ENCODE measurements at regions not wholly inside any gene's neighbourhood (a gene's known extent, or its start where the extent isn't known, plus 50 kb on each side); places are given as distances from the start of the nearest gene placed in this dataset.

GRCh38 chr13:85652491-85652890 lies 146.7 kb downstream of the SLITRK6 start:
- H3K4me3 ChIP-seq (ENCODE audit: low read length, poor library complexity, severe bottlenecking), result no peak overlapping the region
- TF ChIP-seq CTCF (conservative IDR thresholded peaks at IDR 0.05; ENCODE audit: low read length) (no peak), EZH2phosphoT487 (IDR thresholded peaks at IDR 0.05; ENCODE audit: borderline replicate concordance) (no peak)
- no peak overlapping the region for H2AFZ ChIP-seq (ENCODE audit: low read length)
- H3K9ac ChIP-seq (ENCODE audit: low read depth, low read length, poor library complexity, severe bottlenecking), result no peak overlapping the region
- peaks cover 14% of the 10 kb centered on the region for H3K4me1 ChIP-seq (ENCODE audit: insufficient read depth, low read length, poor library complexity, severe bottlenecking)
- H3K4me2 ChIP-seq (ENCODE audit: low read depth, low read length, poor library complexity, severe bottlenecking), result no peak overlapping the region
- H3K36me3 ChIP-seq (ENCODE audit: insufficient read depth, low read length), result no peaks in the 10 kb centered on the region
- H3K9me2 ChIP-seq (replicated peaks; ENCODE audit: low read depth, low read length), result no peaks in the 10 kb centered on the region
- H3K9me3 ChIP-seq (ENCODE audit: insufficient read depth, low read depth, low read length), result no peaks in the 10 kb centered on the region
- peaks cover 8% of the 10 kb centered on the region; the same call in 1 of the 2 replicates for H3F3A ChIP-seq (ENCODE audit: low read depth)
- no peaks in the 10 kb centered on the region for H4K20me1 ChIP-seq (ENCODE audit: insufficient read depth, low read length, poor library complexity, severe bottlenecking)
- H3K27me3 ChIP-seq (ENCODE audit: insufficient read depth, low read length, poor library complexity, severe bottlenecking), result no peaks in the 10 kb centered on the region
- no peaks in the 10 kb centered on the region for H3K79me2 ChIP-seq (ENCODE audit: insufficient read depth, low read length)

GRCh38 chr13:85651440-85651839 lies 147.8 kb downstream of the SLITRK6 start:
- Histone ChIP-seq H3K9me3 (ENCODE audit: insufficient read depth, low read depth, low read length) (no peaks in the 10 kb centered on the region), H3K9me2 (replicated peaks; ENCODE audit: low read depth, low read length) (no peaks in the 10 kb centered on the region), H4K20me1 (ENCODE audit: insufficient read depth, low read length, poor library complexity, severe bottlenecking) (no peaks in the 10 kb centered on the region), H3K79me2 (ENCODE audit: insufficient read depth, low read length) (no peaks in the 10 kb centered on the region), H3K36me3 (ENCODE audit: insufficient read depth, low read length) (no peaks in the 10 kb centered on the region), H3K4me2 (ENCODE audit: low read depth, low read length, poor library complexity, severe bottlenecking) (no peak overlapping the region), H3K9ac (ENCODE audit: low read depth, low read length, poor library complexity, severe bottlenecking) (no peak overlapping the region), H3K27me3 (ENCODE audit: insufficient read depth, low read length, poor library complexity, severe bottlenecking) (no peaks in the 10 kb centered on the region), H3F3A (ENCODE audit: low read depth) (peaks cover 8% of the 10 kb centered on the region; the same call in 1 of the 2 replicates), H2AFZ (ENCODE audit: low read length) (peak overlapping the region; percentile 28; the same call in 1 of the 2 replicates), H3K4me1 (ENCODE audit: insufficient read depth, low read length, poor library complexity, severe bottlenecking) (peaks cover 14% of the 10 kb centered on the region), H3K4me3 (ENCODE audit: low read length, poor library complexity, severe bottlenecking) (no peak overlapping the region)
- no peak for TF ChIP-seq EZH2phosphoT487 (IDR thresholded peaks at IDR 0.05; ENCODE audit: borderline replicate concordance)
- TF ChIP-seq CTCF (conservative IDR thresholded peaks at IDR 0.05; ENCODE audit: low read length), result no peak

GRCh38 chr13:85650613-85651012 lies 148.6 kb downstream of the SLITRK6 start:
- Histone ChIP-seq H3K27me3 (ENCODE audit: insufficient read depth, low read length, poor library complexity, severe bottlenecking) (no peaks in the 10 kb centered on the region), H3K9me3 (ENCODE audit: insufficient read depth, low read depth, low read length) (no peaks in the 10 kb centered on the region), H3K79me2 (ENCODE audit: insufficient read depth, low read length) (no peaks in the 10 kb centered on the region), H3K9me2 (replicated peaks; ENCODE audit: low read depth, low read length) (no peaks in the 10 kb centered on the region), H3K9ac (ENCODE audit: low read depth, low read length, poor library complexity, severe bottlenecking) (no peak overlapping the region), H3K36me3 (ENCODE audit: insufficient read depth, low read length) (no peaks in the 10 kb centered on the region), H3K4me2 (ENCODE audit: low read depth, low read length, poor library complexity, severe bottlenecking) (no peak overlapping the region), H3K4me3 (ENCODE audit: low read length, poor library complexity, severe bottlenecking) (no peak overlapping the region), H3F3A (ENCODE audit: low read depth) (peaks cover 8% of the 10 kb centered on the region; the same call in 1 of the 2 replicates), H4K20me1 (ENCODE audit: insufficient read depth, low read length, poor library complexity, severe bottlenecking) (no peaks in the 10 kb centered on the region), H2AFZ (ENCODE audit: low read length) (no peak overlapping the region), H3K4me1 (ENCODE audit: insufficient read depth, low read length, poor library complexity, severe bottlenecking) (peaks cover 14% of the 10 kb centered on the region)
- TF ChIP-seq CTCF (conservative IDR thresholded peaks at IDR 0.05; ENCODE audit: low read length) (no peak), EZH2phosphoT487 (IDR thresholded peaks at IDR 0.05; ENCODE audit: borderline replicate concordance) (no peak)
